T-cell (primary cell): ENCODE measurements at regions not wholly inside any gene's neighbourhood (a gene's known extent, or its start where the extent isn't known, plus 50 kb on each side); places are given as distances from the start of the nearest gene placed in this dataset.

ENCODE experiments used
- ATAC-seq, 4 experiments: fragments of 200-7000 bp in 3 of 4; fragments of 150-1000 bp in 1 of 4; cut with Tn5 transposase; replicated peaks in 1 of 4; 1 replicate in 3 of 4; 2 replicates in 1 of 4; pipeline ENCODE4 v1.10.0; 2021; ENCODE audit warnings: moderate library complexity in 3 of 4, mild to moderate bottlenecking in 2 of 4, moderate number of reproducible peaks in 1 of 4
- CTCF ChIA-PET, 2 donors: fragments of 300-600 bp; sonication (Branson Sonifier 250); formaldehyde crosslinking; loops; one replicate each; lab custom pipeline; 2022; ENCODE audit warnings: antibody characterized with exemption in 2 of 2; lab: Charles Lee
- POLR2A ChIA-PET, 2 donors: fragments of 300-600 bp; sonication (Branson Sonifier 250); formaldehyde crosslinking; loops; one replicate each; lab custom pipeline; 2022; ENCODE audit warnings: antibody characterized with exemption in 2 of 2; lab: Charles Lee
- DNase-seq, 35 experiments: peaks; one replicate each; pipeline versions ENCODE4 v3.0.0 to v3.0.0-alpha.2; 2013 to 2023
- H3K27ac ChIP-seq: one replicate; pipeline ENCODE4 v1.5.1; 2013; ENCODE audit warnings: low read length
- H3K27me3 ChIP-seq, 2 experiments: replicated peaks in 1 of 2; 1 replicate in 1 of 2; 2 replicates in 1 of 2; pipeline versions ENCODE4 v1.6.1 to v1.7.0; 2013; ENCODE audit warnings: low read length in 1 of 2, mixed read lengths in 1 of 2; ENCODE audit not compliant: control insufficient read depth in 2 of 2, insufficient read depth in 2 of 2; ENCODE audit errors: extremely low read depth in 1 of 2
- H3K36me3 ChIP-seq, 2 donors: 1 replicate in 1 of 2; 2 replicates in 1 of 2; pipeline versions ENCODE4 v1.6.1 to v1.7.0; 2013; ENCODE audit warnings: low read length in 1 of 2; ENCODE audit not compliant: control insufficient read depth in 2 of 2, insufficient read depth in 1 of 2; ENCODE audit errors: extremely low read depth in 1 of 2
- H3K4me1 ChIP-seq, 2 experiments: 1 replicate in 1 of 2; 2 replicates in 1 of 2; pipeline versions ENCODE4 v1.6.1 to v1.7.0; 2013; ENCODE audit warnings: low read length in 2 of 2, mixed read lengths in 1 of 2; ENCODE audit not compliant: insufficient read depth in 2 of 2, control insufficient read depth in 1 of 2; ENCODE audit errors: extremely low read depth in 1 of 2
- H3K4me3 ChIP-seq, 2 donors: 1 replicate in 1 of 2; 2 replicates in 1 of 2; pipeline versions ENCODE4 v1.5.1 to v1.7.0; 2013; ENCODE audit warnings: mild to moderate bottlenecking in 2 of 2, low read length in 1 of 2, moderate library complexity in 1 of 2; ENCODE audit not compliant: control insufficient read depth in 1 of 2; ENCODE audit errors: extremely low read depth in 1 of 2
- H3K9me3 ChIP-seq: 2 replicates; pipeline ENCODE4 v1.7.0; 2013
- H3K27ac Mint-ChIP-seq, 2 donors: one replicate each; pipeline ENCODE4 v1.8.0; 2020 to 2021; ENCODE audit warnings: mild to moderate bottlenecking in 2 of 2, mixed read lengths in 2 of 2
- H3K27me3 Mint-ChIP-seq, 2 donors: one replicate each; pipeline ENCODE4 v1.8.0; 2021 to 2022; ENCODE audit warnings: mixed read lengths in 2 of 2
- H3K36me3 Mint-ChIP-seq: one replicate; pipeline ENCODE4 v1.8.0; 2021; ENCODE audit warnings: mixed read lengths
- H3K4me1 Mint-ChIP-seq, 3 donors: one replicate each; pipeline ENCODE4 v1.8.0; 2020 to 2022; ENCODE audit warnings: mixed read lengths in 3 of 3, mild to moderate bottlenecking in 1 of 3
- H3K4me3 Mint-ChIP-seq, 3 donors: one replicate each; pipeline ENCODE4 v1.8.0; 2020 to 2022; ENCODE audit warnings: mild to moderate bottlenecking in 3 of 3, mixed read lengths in 3 of 3, moderate library complexity in 3 of 3
- H3K9me3 Mint-ChIP-seq, 3 donors: one replicate each; pipeline ENCODE4 v1.8.0; 2020 to 2022; ENCODE audit warnings: mixed read lengths in 3 of 3
- WGBS: methylation state at CpG from one replicate; pipeline ENCODE4 v1.1.5; 2013; ENCODE audit warnings: missing lambda C conversion rate; ENCODE audit not compliant: insufficient coverage; 5-methylcytosine and 5-hydroxymethylcytosine counted together

GRCh38 chr11:111194860-111195568 lies 50.5 kb upstream of the POU2AF2 start:
- H3K36me3 ChIP-seq = no peaks in the 10 kb centered on the region
- no peak overlapping the region for H3K27ac ChIP-seq
- Mint-ChIP-seq H3K9me3 (no peaks in the 10 kb centered on the region), H3K36me3 (no peaks in the 10 kb centered on the region), H3K4me3 (no peak overlapping the region), H3K27ac (no peak overlapping the region), H3K27me3 (peaks cover 2 to 11% of the 10 kb centered on the region in 2 donors), H3K4me1 (no peaks in the 10 kb centered on the region)
- H3K4me1 ChIP-seq = no peaks in the 10 kb centered on the region
- WGBS = 83% methylated on average over 1 of the region's 2 CpGs
- H3K27me3 ChIP-seq = no peaks in the 10 kb centered on the region
- ChIA-PET CTCF (interaction anchor here in 1 of 2 donors (0.7 kb wide), 1 partner anchor 17 kb away, joined by 3 read pairs; no protein-coding TSS in a partner anchor), POLR2A (interaction anchor here in 1 of 2 donors (0.6 kb wide), 1 partner anchor 217 kb away, joined by 3 read pairs; no protein-coding TSS in a partner anchor)
- H3K9me3 ChIP-seq = no peaks in the 10 kb centered on the region
- no peak overlapping the region for H3K4me3 ChIP-seq
- ATAC-seq (no peak), DNase-seq (no peak)

- Histone ChIP-seq H3K4me3 (no peak overlapping the region), H3K4me1 (no peaks in the 10 kb centered on the region), H3K36me3 (no peaks in the 10 kb centered on the region), H3K27ac (no peak overlapping the region), H3K27me3 (no peaks in the 10 kb centered on the region), H3K9me3 (no peaks in the 10 kb centered on the region)
- H3K4me3 Mint-ChIP-seq = no peak overlapping the region
- no peaks in the 10 kb centered on the region for H3K4me1 Mint-ChIP-seq
- CTCF ChIA-PET = no interaction called here
- no peak overlapping the region for H3K27ac Mint-ChIP-seq
- no peak for ATAC-seq
- H3K36me3 Mint-ChIP-seq = no peaks in the 10 kb centered on the region
- whole genome bisulfite sequencing = 40% methylated on average over 1 of the region's 1 CpG
- no peak for DNase-seq
- POLR2A ChIA-PET = no interaction called here
- no peaks in the 10 kb centered on the region for H3K9me3 Mint-ChIP-seq
- H3K27me3 Mint-ChIP-seq = peaks cover 0 to 11% of the 10 kb centered on the region in 2 donors
Observed at GRCh38 chr11:111193924-111194490, 51.5 kb upstream of the POU2AF2 start.

- H3K4me1 ChIP-seq = no peaks in the 10 kb centered on the region
- CTCF ChIA-PET = no interaction called here
- no peaks in the 10 kb centered on the region for H3K36me3 ChIP-seq
- POLR2A ChIA-PET = no interaction called here
- Mint-ChIP-seq H3K4me3 (no peak overlapping the region), H3K27me3 (peaks cover 8 to 23% of the 10 kb centered on the region in 2 donors), H3K27ac (no peak overlapping the region), H3K9me3 (no peaks in the 10 kb centered on the region), H3K4me1 (peaks cover 0 to 2% (median 0%) of the 10 kb centered on the region in 3 donors), H3K36me3 (no peaks in the 10 kb centered on the region)
- H3K9me3 ChIP-seq = no peaks in the 10 kb centered on the region
- H3K4me3 ChIP-seq = no peak overlapping the region
- no peak for DNase-seq
- ATAC-seq = no peak
- H3K27me3 ChIP-seq = no peaks in the 10 kb centered on the region
- H3K27ac ChIP-seq = no peak overlapping the region
- 73% methylated on average over 1 of the region's 2 CpGs for WGBS
Observed at GRCh38 chr11:111189466-111189865, 56.1 kb upstream of the POU2AF2 start.

- Mint-ChIP-seq H3K27me3 (peaks cover 8 to 18% of the 10 kb centered on the region in 2 donors), H3K27ac (no peak overlapping the region), H3K4me1 (peaks cover 0 to 2% (median 0%) of the 10 kb centered on the region in 3 donors), H3K4me3 (no peak overlapping the region), H3K36me3 (no peaks in the 10 kb centered on the region), H3K9me3 (no peaks in the 10 kb centered on the region)
- Histone ChIP-seq H3K36me3 (no peaks in the 10 kb centered on the region), H3K9me3 (no peaks in the 10 kb centered on the region), H3K4me3 (no peak overlapping the region), H3K27me3 (no peaks in the 10 kb centered on the region), H3K4me1 (no peaks in the 10 kb centered on the region), H3K27ac (no peak overlapping the region)
- WGBS = no CpG with 5 or more reads among the region's 3 CpGs
- POLR2A ChIA-PET = no interaction called here
- CTCF ChIA-PET = no interaction called here
- no peak for DNase-seq
- ATAC-seq = no peak
Observed at GRCh38 chr11:111186308-111186915, 59.1 kb upstream of the POU2AF2 start.

- ChIA-PET CTCF (no interaction called here), POLR2A (interaction anchor here in 1 of 2 donors (0.7 kb wide), 1 partner anchor 32 kb away, joined by 3 read pairs; no protein-coding TSS in a partner anchor)
- no peak overlapping the region for H3K4me3 Mint-ChIP-seq
- no peaks in the 10 kb centered on the region for H3K36me3 ChIP-seq
- no peak overlapping the region for H3K27ac Mint-ChIP-seq
- no peak for ATAC-seq
- no peak overlapping the region for H3K4me3 ChIP-seq
- no peak for DNase-seq
- peaks cover 8 to 18% of the 10 kb centered on the region in 2 donors for H3K27me3 Mint-ChIP-seq
- H3K36me3 Mint-ChIP-seq = no peaks in the 10 kb centered on the region
- H3K27me3 ChIP-seq = no peaks in the 10 kb centered on the region
- no peaks in the 10 kb centered on the region for H3K9me3 ChIP-seq
- no peaks in the 10 kb centered on the region for H3K9me3 Mint-ChIP-seq
- H3K4me1 ChIP-seq = no peaks in the 10 kb centered on the region
- WGBS = 43% methylated on average over 1 of the region's 2 CpGs
- H3K4me1 Mint-ChIP-seq = peaks cover 0 to 2% (median 0%) of the 10 kb centered on the region in 3 donors
- no peak overlapping the region for H3K27ac ChIP-seq
Observed at GRCh38 chr11:111185266-111185665, 60.3 kb upstream of the POU2AF2 start.

GRCh38 chr11:111183706-111184105 lies 61.8 kb upstream of the POU2AF2 start:
- H3K27ac Mint-ChIP-seq = no peak overlapping the region
- Histone ChIP-seq H3K4me1 (no peaks in the 10 kb centered on the region), H3K4me3 (no peak overlapping the region), H3K27me3 (no peaks in the 10 kb centered on the region), H3K9me3 (no peaks in the 10 kb centered on the region), H3K36me3 (no peaks in the 10 kb centered on the region), H3K27ac (no peak overlapping the region)
- H3K4me3 Mint-ChIP-seq = no peak overlapping the region
- no peak for DNase-seq
- peaks cover 0 to 2% (median 0%) of the 10 kb centered on the region in 3 donors for H3K4me1 Mint-ChIP-seq
- ChIA-PET CTCF (no interaction called here), POLR2A (no interaction called here)
- no peaks in the 10 kb centered on the region for H3K9me3 Mint-ChIP-seq
- no peaks in the 10 kb centered on the region for H3K36me3 Mint-ChIP-seq
- ATAC-seq = no peak
- peaks cover 8 to 18% of the 10 kb centered on the region in 2 donors for H3K27me3 Mint-ChIP-seq
